Nephron (organoid): ENCODE measurements at regions not wholly inside any gene's neighbourhood (a gene's known extent, or its start where the extent isn't known, plus 50 kb on each side); places are given as distances from the start of the nearest gene placed in this dataset.

Experiments
- H3K27ac Mint-ChIP-seq, 3 experiments: 2 replicates each; pipeline ENCODE4 v1.8.0; 2020; ENCODE audit warnings: mixed read lengths in 3 of 3, mild to moderate bottlenecking in 2 of 3, moderate library complexity in 1 of 3
- H3K27me3 Mint-ChIP-seq: 2 replicates; pipeline ENCODE4 v1.8.0; 2021; ENCODE audit warnings: low read depth, mild to moderate bottlenecking, moderate library complexity, mixed read lengths
- H3K36me3 Mint-ChIP-seq: 2 replicates; pipeline ENCODE4 v1.8.0; 2020; ENCODE audit warnings: low read depth, mixed read lengths
- H3K4me1 Mint-ChIP-seq: 2 replicates; pipeline ENCODE4 v1.8.0; 2020; ENCODE audit warnings: mixed read lengths
- H3K4me3 Mint-ChIP-seq, 3 experiments: 2 replicates each; pipeline ENCODE4 v1.8.0; 2020; ENCODE audit warnings: mild to moderate bottlenecking in 3 of 3, mixed read lengths in 3 of 3, moderate library complexity in 2 of 3
- H3K9me3 Mint-ChIP-seq: 2 replicates; pipeline ENCODE4 v1.8.0; 2020; ENCODE audit warnings: mixed read lengths
- CTCF ChIP-seq, 3 experiments: fragments of 200-600 bp; sonication (generic); IDR thresholded peaks; one replicate each; pipeline ENCODE4 v1.5.0; 2021; ENCODE audit warnings: antibody characterized with exemption in 3 of 3; ENCODE audit not compliant: unreplicated experiment in 3 of 3

GRCh38 chr3:522888-523287, 326.3 kb downstream of the CHL1 start:
- Mint-ChIP-seq H3K27me3 (no peaks in the 10 kb centered on the region), H3K4me1 (peaks cover 5% of the 10 kb centered on the region), H3K27ac (no peak overlapping the region), H3K9me3 (no peaks in the 10 kb centered on the region), H3K4me3 (no peak overlapping the region), H3K36me3 (no peaks in the 10 kb centered on the region)
- no peak for TF ChIP-seq CTCF (IDR thresholded peaks at IDR 0.05; ENCODE audit: unreplicated experiment in 3 of 3)

GRCh38 chr3:525415-525814, 328.9 kb downstream of the CHL1 start:
- peaks cover under 1% of the 10 kb centered on the region for H3K9me3 Mint-ChIP-seq
- H3K4me3 Mint-ChIP-seq = no peak overlapping the region
- peaks cover 5% of the 10 kb centered on the region for H3K4me1 Mint-ChIP-seq
- H3K27me3 Mint-ChIP-seq = no peaks in the 10 kb centered on the region
- H3K27ac Mint-ChIP-seq = no peak overlapping the region
- no peak for TF ChIP-seq CTCF (IDR thresholded peaks at IDR 0.05; ENCODE audit: unreplicated experiment in 3 of 3)
- no peaks in the 10 kb centered on the region for H3K36me3 Mint-ChIP-seq

- Mint-ChIP-seq H3K4me1 (peaks cover 5% of the 10 kb centered on the region), H3K27me3 (no peaks in the 10 kb centered on the region), H3K9me3 (peaks cover 20% of the 10 kb centered on the region), H3K36me3 (no peaks in the 10 kb centered on the region), H3K4me3 (peak overlapping the region; percentile 62 to 82 (median 73)), H3K27ac (peak overlapping the region in 1 of 3 experiments; percentile 60)
- TF ChIP-seq CTCF (IDR thresholded peaks at IDR 0.05; ENCODE audit: unreplicated experiment in 3 of 3) = peak in 1 of 3 experiments; percentile 12
Observed at GRCh38 chr3:535566-536416, 339.2 kb downstream of the CHL1 start.

- Mint-ChIP-seq H3K27me3 (no peaks in the 10 kb centered on the region), H3K27ac (peak overlapping the region in 2 of 3 experiments; percentile 35 to 60), H3K4me3 (peak overlapping the region; percentile 62 to 82 (median 73)), H3K4me1 (peaks cover 11% of the 10 kb centered on the region), H3K36me3 (no peaks in the 10 kb centered on the region), H3K9me3 (peaks cover 17% of the 10 kb centered on the region)
- TF ChIP-seq CTCF (IDR thresholded peaks at IDR 0.05; ENCODE audit: unreplicated experiment in 3 of 3) = no peak
Observed at GRCh38 chr3:536417-536813, 339.9 kb downstream of the CHL1 start.

GRCh38 chr3:541062-541801, 344.7 kb downstream of the CHL1 start:
- Mint-ChIP-seq H3K27ac (peak overlapping the region; percentile 71 to 94 (median 94)), H3K4me3 (peak overlapping the region; percentile 31 to 76 (median 60)), H3K27me3 (no peaks in the 10 kb centered on the region), H3K4me1 (peaks cover 52% of the 10 kb centered on the region), H3K9me3 (peaks cover 5% of the 10 kb centered on the region), H3K36me3 (no peaks in the 10 kb centered on the region)
- TF ChIP-seq CTCF (IDR thresholded peaks at IDR 0.05; ENCODE audit: unreplicated experiment in 3 of 3) = no peak
